GM12891 (cell line): ENCODE measurements at regions not wholly inside any gene's neighbourhood (a gene's known extent, or its start where the extent isn't known, plus 50 kb on each side); places are given as distances from the start of the nearest gene placed in this dataset.

Experiments used
- PAX5 ChIP-seq: IDR thresholded peaks from 2 replicates; pipeline ENCODE4 v1.6.1; 2011; ENCODE audit warnings: low read length, moderate library complexity, mild to moderate bottlenecking; ENCODE audit not compliant: insufficient read depth, severe bottlenecking
- POLR2A ChIP-seq: IDR thresholded peaks from 2 replicates; pipeline ENCODE4 v1.6.1; 2011; ENCODE audit warnings: low read depth, low read length, control low read depth
- POLR2AphosphoS5 ChIP-seq: IDR thresholded peaks from 2 replicates; pipeline ENCODE4 v1.6.1; 2011; ENCODE audit warnings: low read depth, low read length, control low read depth
- TAF1 ChIP-seq: IDR thresholded peaks from 2 replicates; pipeline ENCODE4 v1.6.1; 2011; ENCODE audit warnings: low read depth, low read length, control low read depth

- TF ChIP-seq TAF1 = no peak
- TF ChIP-seq POLR2AphosphoS5 = no peak
- no peak for TF ChIP-seq POLR2A
- TF ChIP-seq PAX5 = no peak
These were observed 56.4 kb upstream of the LRRC30 start for GRCh38 chr18:7174344-7175095.
